HL-60 (cell line): ENCODE measurements at regions not wholly inside any gene's neighbourhood (a gene's known extent, or its start where the extent isn't known, plus 50 kb on each side); places are given as distances from the start of the nearest gene placed in this dataset.

ENCODE experiments used
- DNase-seq, 2 experiments: peaks; one replicate each; pipeline ENCODE4 v3.0.0-alpha.2; 2010 to 2020; ENCODE audit warnings: low read depth in 1 of 2, low spot score in 1 of 2
- H3K27ac ChIP-seq: fragments of 250-450 bp; sonication (Bioruptor Pico); replicated peaks from 2 replicates; pipeline ENCODE4 v1.5.1; 2020; ENCODE audit warnings: mild to moderate bottlenecking, moderate library complexity
- H3K27me3 ChIP-seq: fragments of 250-450 bp; sonication (Bioruptor Pico); 2 replicates; pipeline ENCODE4 v1.5.1; 2021; ENCODE audit warnings: mild to moderate bottlenecking, moderate library complexity; ENCODE audit not compliant: insufficient read depth, poor library complexity, severe bottlenecking
- H3K4me3 ChIP-seq: replicated peaks from 2 replicates; pipeline ENCODE4 v1.5.1; 2011; ENCODE audit warnings: mild to moderate bottlenecking, control low read depth, low read length; ENCODE audit not compliant: insufficient read depth
- GABPA ChIP-seq: IDR thresholded peaks from 2 replicates; pipeline ENCODE4 v1.6.1; 2012; ENCODE audit warnings: low read depth
- POLR2AphosphoS5 ChIP-seq: IDR thresholded peaks from 2 replicates; pipeline ENCODE4 v1.6.1; 2012; ENCODE audit warnings: low read depth
- SPI1 ChIP-seq: IDR thresholded peaks from 2 replicates; pipeline ENCODE4 v1.6.1; 2012; ENCODE audit warnings: low read depth, mild to moderate bottlenecking, borderline replicate concordance
- TF ChIP-seq, protein P1 (sequence below): IDR thresholded peaks from 2 replicates; pipeline ENCODE4 v1.6.1; 2012; ENCODE audit warnings: low read depth; ENCODE audit not compliant: insufficient replicate concordance
- TF ChIP-seq, protein P2 (sequence below): IDR thresholded peaks from one replicate; pipeline ENCODE4 v1.5.1; 2011; ENCODE audit warnings: low read length, control low read depth, inconsistent platforms; ENCODE audit not compliant: insufficient read depth

DNA sequence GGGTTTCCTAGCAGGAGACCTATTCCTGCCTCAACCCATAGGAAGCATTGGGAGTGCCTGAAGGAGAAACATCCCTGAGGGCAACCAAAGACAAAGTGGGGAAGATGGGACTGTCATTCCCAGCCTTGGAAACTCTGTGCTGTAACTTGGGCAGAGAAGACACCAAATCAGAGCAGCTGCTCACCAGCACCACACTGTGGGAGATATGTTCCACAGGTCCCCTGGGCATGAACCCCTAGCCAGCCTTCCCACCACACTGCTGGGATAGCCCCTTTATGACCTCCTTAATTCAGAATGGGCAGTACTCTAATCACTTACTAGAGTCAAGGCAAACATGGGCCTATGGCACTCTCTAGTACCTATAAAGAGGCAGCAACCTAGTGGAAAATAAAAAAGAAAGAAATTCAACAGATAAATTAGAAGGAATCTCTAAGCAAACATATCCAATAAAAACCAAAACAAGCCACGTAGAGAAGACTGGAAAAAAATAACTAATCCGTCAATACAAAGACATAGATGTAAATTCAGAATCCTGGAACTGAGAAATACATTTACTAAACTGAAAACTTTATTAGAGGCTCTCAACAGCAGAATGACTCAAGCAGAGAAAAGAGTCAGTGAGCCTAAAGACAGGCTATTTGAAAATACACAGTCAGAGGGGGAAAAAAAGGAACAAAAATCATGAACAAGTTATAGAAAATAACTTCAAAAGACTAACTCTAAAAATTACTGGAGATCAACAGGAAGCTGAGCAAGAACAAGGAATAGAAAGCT is 878.4 kb upstream of the FRG1 start:
- H3K27me3 ChIP-seq = no peaks in the 10 kb centered on the region
- no peak overlapping the region for H3K27ac ChIP-seq
- TF ChIP-seq POLR2AphosphoS5 = no peak
- no peak for TF ChIP-seq GABPA
- TF ChIP-seq, protein P1, sequence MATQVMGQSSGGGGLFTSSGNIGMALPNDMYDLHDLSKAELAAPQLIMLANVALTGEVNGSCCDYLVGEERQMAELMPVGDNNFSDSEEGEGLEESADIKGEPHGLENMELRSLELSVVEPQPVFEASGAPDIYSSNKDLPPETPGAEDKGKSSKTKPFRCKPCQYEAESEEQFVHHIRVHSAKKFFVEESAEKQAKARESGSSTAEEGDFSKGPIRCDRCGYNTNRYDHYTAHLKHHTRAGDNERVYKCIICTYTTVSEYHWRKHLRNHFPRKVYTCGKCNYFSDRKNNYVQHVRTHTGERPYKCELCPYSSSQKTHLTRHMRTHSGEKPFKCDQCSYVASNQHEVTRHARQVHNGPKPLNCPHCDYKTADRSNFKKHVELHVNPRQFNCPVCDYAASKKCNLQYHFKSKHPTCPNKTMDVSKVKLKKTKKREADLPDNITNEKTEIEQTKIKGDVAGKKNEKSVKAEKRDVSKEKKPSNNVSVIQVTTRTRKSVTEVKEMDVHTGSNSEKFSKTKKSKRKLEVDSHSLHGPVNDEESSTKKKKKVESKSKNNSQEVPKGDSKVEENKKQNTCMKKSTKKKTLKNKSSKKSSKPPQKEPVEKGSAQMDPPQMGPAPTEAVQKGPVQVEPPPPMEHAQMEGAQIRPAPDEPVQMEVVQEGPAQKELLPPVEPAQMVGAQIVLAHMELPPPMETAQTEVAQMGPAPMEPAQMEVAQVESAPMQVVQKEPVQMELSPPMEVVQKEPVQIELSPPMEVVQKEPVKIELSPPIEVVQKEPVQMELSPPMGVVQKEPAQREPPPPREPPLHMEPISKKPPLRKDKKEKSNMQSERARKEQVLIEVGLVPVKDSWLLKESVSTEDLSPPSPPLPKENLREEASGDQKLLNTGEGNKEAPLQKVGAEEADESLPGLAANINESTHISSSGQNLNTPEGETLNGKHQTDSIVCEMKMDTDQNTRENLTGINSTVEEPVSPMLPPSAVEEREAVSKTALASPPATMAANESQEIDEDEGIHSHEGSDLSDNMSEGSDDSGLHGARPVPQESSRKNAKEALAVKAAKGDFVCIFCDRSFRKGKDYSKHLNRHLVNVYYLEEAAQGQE = no peak
- TF ChIP-seq, protein P2, sequence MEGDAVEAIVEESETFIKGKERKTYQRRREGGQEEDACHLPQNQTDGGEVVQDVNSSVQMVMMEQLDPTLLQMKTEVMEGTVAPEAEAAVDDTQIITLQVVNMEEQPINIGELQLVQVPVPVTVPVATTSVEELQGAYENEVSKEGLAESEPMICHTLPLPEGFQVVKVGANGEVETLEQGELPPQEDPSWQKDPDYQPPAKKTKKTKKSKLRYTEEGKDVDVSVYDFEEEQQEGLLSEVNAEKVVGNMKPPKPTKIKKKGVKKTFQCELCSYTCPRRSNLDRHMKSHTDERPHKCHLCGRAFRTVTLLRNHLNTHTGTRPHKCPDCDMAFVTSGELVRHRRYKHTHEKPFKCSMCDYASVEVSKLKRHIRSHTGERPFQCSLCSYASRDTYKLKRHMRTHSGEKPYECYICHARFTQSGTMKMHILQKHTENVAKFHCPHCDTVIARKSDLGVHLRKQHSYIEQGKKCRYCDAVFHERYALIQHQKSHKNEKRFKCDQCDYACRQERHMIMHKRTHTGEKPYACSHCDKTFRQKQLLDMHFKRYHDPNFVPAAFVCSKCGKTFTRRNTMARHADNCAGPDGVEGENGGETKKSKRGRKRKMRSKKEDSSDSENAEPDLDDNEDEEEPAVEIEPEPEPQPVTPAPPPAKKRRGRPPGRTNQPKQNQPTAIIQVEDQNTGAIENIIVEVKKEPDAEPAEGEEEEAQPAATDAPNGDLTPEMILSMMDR = no peak
- no peak for TF ChIP-seq SPI1
- no peak overlapping the region for H3K4me3 ChIP-seq
- DNase-seq = no peak

DNA sequence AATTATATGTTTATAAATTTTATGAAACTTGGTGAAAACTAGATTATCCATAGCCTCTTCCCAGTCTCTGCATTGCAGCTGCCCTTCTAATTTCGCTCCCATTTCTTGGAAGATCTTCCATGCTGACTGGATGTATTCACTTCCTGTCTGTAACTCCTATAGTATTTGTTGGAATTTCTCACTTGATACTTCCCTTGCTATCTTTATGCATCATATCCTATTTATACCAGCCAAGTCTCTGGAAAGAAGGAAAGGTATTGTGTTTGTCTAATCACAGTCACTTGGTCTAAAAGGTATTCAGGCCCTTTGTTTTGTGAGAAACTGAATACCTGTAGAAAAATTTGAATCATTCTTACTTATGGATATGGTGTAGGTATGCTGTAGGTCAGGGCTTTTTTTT is 870.9 kb upstream of the FRG1 start:
- Histone ChIP-seq H3K27ac (no peak overlapping the region), H3K4me3 (no peak overlapping the region), H3K27me3 (no peaks in the 10 kb centered on the region)
- TF ChIP-seq, protein P1 = no peak
- TF ChIP-seq SPI1 (no peak), POLR2AphosphoS5 (no peak)
- TF ChIP-seq, protein P2 = no peak
- DNase-seq = no peak

DNA sequence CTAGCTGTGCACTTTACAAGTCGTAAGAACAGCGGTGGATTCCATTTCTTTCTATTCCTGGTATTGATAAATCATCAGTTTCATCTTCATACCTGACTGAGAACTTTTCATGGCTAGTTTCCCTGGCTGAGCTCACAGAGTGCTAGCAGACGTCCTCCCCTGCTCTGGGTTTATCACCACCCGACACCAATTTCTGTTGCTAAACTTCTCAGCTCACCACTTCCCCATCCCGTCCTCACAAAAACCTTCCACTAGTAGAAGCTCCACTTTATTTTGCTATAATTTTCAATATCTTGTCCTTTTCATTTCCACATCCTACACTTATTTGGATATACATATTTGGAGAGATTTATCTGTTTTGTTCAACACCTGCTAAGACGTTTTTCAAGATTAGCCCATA is 869.4 kb upstream of the FRG1 start:
- TF ChIP-seq SPI1 = peak; percentile 94
- TF ChIP-seq, protein P1 = no peak

More for the DNA sequence above, 869.4 kb upstream of the FRG1 start:
- Histone ChIP-seq H3K27ac (peak overlapping the region; percentile 55), H3K4me3 (no peak overlapping the region), H3K27me3 (no peaks in the 10 kb centered on the region)
- DNase-seq = peak in 1 of 2 experiments; percentile 74
